ENCODE measurements at regions not wholly inside any gene's neighbourhood (a gene's known extent, or its start where the extent isn't known, plus 50 kb on each side); places are given as distances from the start of the nearest gene placed in this dataset.

GRCh38 chrX:138031715-138032114, 465.8 kb downstream of the ZIC3 start:
- no peak for TF ChIP-seq CTCF (IDR thresholded peaks at IDR 0.05)
- no peak for TF ChIP-seq BHLHE40 (IDR thresholded peaks at IDR 0.05; ENCODE audit: low read depth, low read length)
- no peak for TF ChIP-seq NR3C1 (IDR thresholded peaks at IDR 0.05)

All from A549 (cell line).